Sigmoid colon (tissue), 4 donors: ENCODE measurements at regions not wholly inside any gene's neighbourhood (a gene's known extent, or its start where the extent isn't known, plus 50 kb on each side); places are given as distances from the start of the nearest gene placed in this dataset.

Source experiments
- CTCF ChIP-seq, 4 experiments: fragments of 450-650 bp in 3 of 4; fragments of 200-600 bp in 1 of 4; IDR thresholded peaks; one replicate each; pipeline ENCODE4 v1.5.1; 2016 to 2019; ENCODE audit warnings: antibody characterized with exemption in 4 of 4, mild to moderate bottlenecking in 3 of 4, moderate library complexity in 2 of 4
- POLR2AphosphoS5 ChIP-seq, 4 donors: sonication (generic); formaldehyde crosslinking; IDR thresholded peaks; one replicate each; pipeline ENCODE4 v1.6.1; 2017; ENCODE audit warnings: antibody characterized with exemption in 4 of 4

- no peak for TF ChIP-seq POLR2AphosphoS5 (IDR thresholded peaks at IDR 0.05)
- TF ChIP-seq CTCF (IDR thresholded peaks at IDR 0.05), result no peak
Observed at GRCh38 chr4:31411565-31411964, 691.4 kb downstream of the PCDH7 start.
